H9 (cell line): ENCODE measurements at regions not wholly inside any gene's neighbourhood (a gene's known extent, or its start where the extent isn't known, plus 50 kb on each side); places are given as distances from the start of the nearest gene placed in this dataset.

Experiments used
- DNase-seq: peaks from one replicate; pipeline ENCODE4 v3.0.0-alpha.2; 2017
- H2AFZ ChIP-seq: one replicate; pipeline ENCODE4 v1.6.1; 2013; ENCODE audit warnings: mild to moderate bottlenecking, low read length, control low read depth, moderate library complexity
- H2AK5ac ChIP-seq: 2 replicates; pipeline ENCODE4 v1.6.1; 2013; ENCODE audit warnings: low read length, control low read depth, mixed read lengths; ENCODE audit not compliant: insufficient read length
- H2BK120ac ChIP-seq: one replicate; pipeline ENCODE4 v1.6.1; 2013; ENCODE audit warnings: low read depth, mild to moderate bottlenecking, low read length, control low read depth, inconsistent platforms; ENCODE audit not compliant: poor library complexity, severe bottlenecking
- H2BK12ac ChIP-seq: 2 replicates; pipeline ENCODE4 v1.6.1; 2013; ENCODE audit warnings: low read length, control low read depth, mixed read lengths, low read depth; ENCODE audit not compliant: insufficient read length
- H2BK15ac ChIP-seq: 2 replicates; pipeline ENCODE4 v1.6.1; 2013; ENCODE audit warnings: low read depth, low read length, control low read depth
- H2BK20ac ChIP-seq: one replicate; pipeline ENCODE4 v1.6.1; 2013; ENCODE audit warnings: low read depth, mild to moderate bottlenecking, low read length, control low read depth, inconsistent platforms; ENCODE audit not compliant: poor library complexity, severe bottlenecking
- H2BK5ac ChIP-seq: 2 replicates; pipeline ENCODE4 v1.6.1; 2013; ENCODE audit warnings: low read length, control low read depth, mixed read lengths; ENCODE audit not compliant: insufficient read length
- H3K14ac ChIP-seq: 2 replicates; pipeline ENCODE4 v1.6.1; 2013; ENCODE audit warnings: low read length, control low read depth; ENCODE audit not compliant: insufficient read depth
- H3K18ac ChIP-seq: 2 replicates; pipeline ENCODE4 v1.6.1; 2013; ENCODE audit warnings: low read depth, mild to moderate bottlenecking, mixed read lengths, low read length, control low read depth; ENCODE audit not compliant: insufficient read length
- H3K23ac ChIP-seq: 2 replicates; pipeline ENCODE4 v1.6.1; 2013; ENCODE audit warnings: low read length, control low read depth, mixed read lengths, low read depth; ENCODE audit not compliant: insufficient read length
- H3K23me2 ChIP-seq: 2 replicates; pipeline ENCODE4 v1.6.1; 2013; ENCODE audit warnings: low read depth, mild to moderate bottlenecking, mixed read lengths, low read length, control low read depth; ENCODE audit not compliant: insufficient read length, poor library complexity, severe bottlenecking
- H3K27ac ChIP-seq: 2 replicates; pipeline ENCODE4 v1.5.1; 2013; ENCODE audit warnings: low read length, control low read depth, mixed read lengths, low read depth; ENCODE audit not compliant: insufficient read length
- H3K27me3 ChIP-seq: 2 replicates; pipeline ENCODE4 v1.6.1; 2013; ENCODE audit warnings: low read length, control low read depth, inconsistent platforms; ENCODE audit not compliant: insufficient read depth
- H3K4ac ChIP-seq: 2 replicates; pipeline ENCODE4 v1.6.1; 2013; ENCODE audit warnings: low read depth, mild to moderate bottlenecking, control low read depth, inconsistent platforms, low read length, moderate library complexity
- H3K4me1 ChIP-seq: 2 replicates; pipeline ENCODE4 v1.6.1; 2013; ENCODE audit warnings: low read length, control low read depth, inconsistent platforms; ENCODE audit not compliant: insufficient read depth
- H3K4me2 ChIP-seq: 2 replicates; pipeline ENCODE4 v1.6.1; 2013; ENCODE audit warnings: low read length, control low read depth, mixed read lengths; ENCODE audit not compliant: insufficient read length, insufficient read depth
- H3K56ac ChIP-seq: 2 replicates; pipeline ENCODE4 v1.6.1; 2013; ENCODE audit warnings: low read depth, mild to moderate bottlenecking, mixed read lengths, low read length, control low read depth; ENCODE audit not compliant: insufficient read length
- H3K79me1 ChIP-seq: 2 replicates; pipeline ENCODE4 v1.6.1; 2013; ENCODE audit warnings: low read depth, mild to moderate bottlenecking, moderate library complexity, low read length, control low read depth, inconsistent platforms; ENCODE audit not compliant: insufficient read depth, poor library complexity, severe bottlenecking
- H3K79me2 ChIP-seq: 2 replicates; pipeline ENCODE4 v1.6.1; 2013; ENCODE audit warnings: low read length, control low read depth, inconsistent platforms; ENCODE audit not compliant: insufficient read depth
- H3K9ac ChIP-seq: 2 replicates; pipeline ENCODE4 v1.6.1; 2013; ENCODE audit warnings: low read length, control low read depth, mixed read lengths; ENCODE audit not compliant: insufficient read length; ENCODE audit errors: extremely low read depth
- H3K9me3 ChIP-seq: one replicate; pipeline ENCODE4 v1.6.1; 2013; ENCODE audit warnings: low read depth, low read length, inconsistent platforms; ENCODE audit not compliant: control insufficient read depth
- H3T11ph ChIP-seq: one replicate; pipeline ENCODE4 v1.6.1; 2013; ENCODE audit warnings: mild to moderate bottlenecking, low read length, control low read depth, inconsistent platforms
- H4K20me1 ChIP-seq: one replicate; pipeline ENCODE4 v1.6.1; 2013; ENCODE audit not compliant: control insufficient read depth, insufficient read length, insufficient read depth
- H4K5ac ChIP-seq: 2 replicates; pipeline ENCODE4 v1.6.1; 2013; ENCODE audit warnings: low read depth, mild to moderate bottlenecking, mixed read lengths, low read length, control low read depth; ENCODE audit not compliant: insufficient read length
- H4K8ac ChIP-seq: replicated peaks from 2 replicates; pipeline ENCODE4 v1.6.1; 2013; ENCODE audit warnings: low read length, control low read depth, mixed read lengths, low read depth; ENCODE audit not compliant: insufficient read length
- H4K91ac ChIP-seq: 2 replicates; pipeline ENCODE4 v1.6.1; 2013; ENCODE audit warnings: low read depth, mild to moderate bottlenecking, moderate library complexity, mixed read lengths, low read length, control low read depth; ENCODE audit not compliant: insufficient read length
- H3K27ac Mint-ChIP-seq, 3 experiments: 2 replicates in 2 of 3; 3 replicates in 1 of 3; pipeline ENCODE4 v1.8.0; 2020 to 2021; ENCODE audit warnings: mixed read lengths in 3 of 3, mild to moderate bottlenecking in 1 of 3, moderate library complexity in 1 of 3
- H3K27me3 Mint-ChIP-seq: 2 replicates; pipeline ENCODE4 v1.8.0; 2021; ENCODE audit warnings: low read depth, mild to moderate bottlenecking, moderate library complexity, mixed read lengths
- H3K36me3 Mint-ChIP-seq, 3 experiments: 2 replicates in 2 of 3; 3 replicates in 1 of 3; pipeline ENCODE4 v1.8.0; 2020 to 2021; ENCODE audit warnings: low read depth in 3 of 3, mixed read lengths in 3 of 3; ENCODE audit not compliant: insufficient read depth in 1 of 3
- H3K4me1 Mint-ChIP-seq, 2 experiments: 2 replicates each; pipeline ENCODE4 v1.8.0; 2020; ENCODE audit warnings: mixed read lengths in 2 of 2
- H3K4me3 Mint-ChIP-seq, 2 experiments: 2 replicates in 1 of 2; 3 replicates in 1 of 2; pipeline ENCODE4 v1.8.0; 2020 to 2021; ENCODE audit warnings: mild to moderate bottlenecking in 2 of 2, mixed read lengths in 2 of 2, moderate library complexity in 1 of 2
- H3K9me3 Mint-ChIP-seq, 2 experiments: 2 replicates in 1 of 2; 3 replicates in 1 of 2; pipeline ENCODE4 v1.8.0; 2020; ENCODE audit warnings: mild to moderate bottlenecking in 2 of 2, mixed read lengths in 2 of 2, moderate library complexity in 1 of 2
- WGBS: extraction: QIAGEN DNeasy Blood & Tissue Kit; methylation state at CpG from one replicate; pipeline ENCODE4 v1.1.7; 2013; ENCODE audit warnings: missing lambda C conversion rate, low lambda C conversion rate, mixed read lengths; ENCODE audit not compliant: insufficient read length; ENCODE audit errors: extremely low coverage; 5-methylcytosine and 5-hydroxymethylcytosine counted together
- TF ChIP-seq, protein P1 (sequence below): fragments of 200-600 bp; sonication (generic); conservative IDR thresholded peaks from 3 replicates; pipeline ENCODE4 v1.8.0; 2021; ENCODE audit warnings: antibody characterized with exemption, mild to moderate bottlenecking

DNA sequence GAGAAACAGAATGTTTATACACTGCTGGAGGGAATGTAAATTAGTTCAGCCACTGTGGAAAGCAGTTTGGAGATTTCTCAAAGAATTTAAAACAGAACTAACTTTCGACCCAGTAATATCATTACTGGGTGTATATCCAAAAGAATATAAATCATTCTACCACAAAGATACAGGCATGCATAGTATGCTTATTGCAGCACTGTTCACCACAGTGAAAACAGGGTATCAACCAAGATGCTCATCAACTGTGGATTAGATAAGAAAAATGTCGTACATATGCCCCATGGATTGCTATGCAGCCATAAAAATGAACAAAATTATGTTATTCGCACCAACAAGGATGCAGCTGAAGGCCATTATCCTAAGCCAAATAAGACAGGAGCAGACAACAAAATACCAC lies 343.1 kb upstream of the KCND2 start:
- TF ChIP-seq, protein P1, sequence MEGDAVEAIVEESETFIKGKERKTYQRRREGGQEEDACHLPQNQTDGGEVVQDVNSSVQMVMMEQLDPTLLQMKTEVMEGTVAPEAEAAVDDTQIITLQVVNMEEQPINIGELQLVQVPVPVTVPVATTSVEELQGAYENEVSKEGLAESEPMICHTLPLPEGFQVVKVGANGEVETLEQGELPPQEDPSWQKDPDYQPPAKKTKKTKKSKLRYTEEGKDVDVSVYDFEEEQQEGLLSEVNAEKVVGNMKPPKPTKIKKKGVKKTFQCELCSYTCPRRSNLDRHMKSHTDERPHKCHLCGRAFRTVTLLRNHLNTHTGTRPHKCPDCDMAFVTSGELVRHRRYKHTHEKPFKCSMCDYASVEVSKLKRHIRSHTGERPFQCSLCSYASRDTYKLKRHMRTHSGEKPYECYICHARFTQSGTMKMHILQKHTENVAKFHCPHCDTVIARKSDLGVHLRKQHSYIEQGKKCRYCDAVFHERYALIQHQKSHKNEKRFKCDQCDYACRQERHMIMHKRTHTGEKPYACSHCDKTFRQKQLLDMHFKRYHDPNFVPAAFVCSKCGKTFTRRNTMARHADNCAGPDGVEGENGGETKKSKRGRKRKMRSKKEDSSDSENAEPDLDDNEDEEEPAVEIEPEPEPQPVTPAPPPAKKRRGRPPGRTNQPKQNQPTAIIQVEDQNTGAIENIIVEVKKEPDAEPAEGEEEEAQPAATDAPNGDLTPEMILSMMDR = no peak
- Histone ChIP-seq H3K4me1 (no peaks in the 10 kb centered on the region), H3K23me2 (no peaks in the 10 kb centered on the region), H3K79me1 (no peaks in the 10 kb centered on the region), H3K18ac (no peak overlapping the region), H3K4ac (no peak overlapping the region), H4K5ac (no peak overlapping the region), H3K23ac (no peak overlapping the region), H2AFZ (no peak overlapping the region), H3T11ph (no peak overlapping the region), H2BK15ac (no peak overlapping the region), H4K8ac (no peak overlapping the region), H2BK12ac (no peak overlapping the region), H3K9me3 (no peaks in the 10 kb centered on the region), H3K27me3 (no peaks in the 10 kb centered on the region), H4K20me1 (no peaks in the 10 kb centered on the region), H3K79me2 (no peaks in the 10 kb centered on the region), H3K14ac (no peak overlapping the region), H2BK20ac (no peak overlapping the region), H3K56ac (no peak overlapping the region), H2AK5ac (no peak overlapping the region), H3K27ac (no peak overlapping the region), H3K4me2 (no peak overlapping the region), H4K91ac (no peak overlapping the region), H3K9ac (no peak overlapping the region), H2BK5ac (no peak overlapping the region), H2BK120ac (no peak overlapping the region)
- H3K4me3 Mint-ChIP-seq = no peak overlapping the region
- no peaks in the 10 kb centered on the region for H3K27me3 Mint-ChIP-seq
- no CpG with 5 or more reads among the region's 3 CpGs for WGBS
- H3K4me1 Mint-ChIP-seq = peaks cover 2 to 4% of the 10 kb centered on the region in 2 experiments; a peak in 1 of 4 replicates
- H3K27ac Mint-ChIP-seq = no peak overlapping the region
- H3K36me3 Mint-ChIP-seq = no peaks in the 10 kb centered on the region; a peak in 2 of 7 replicates
- no peak for DNase-seq
- peaks cover 0 to 4% of the 10 kb centered on the region in 2 experiments; a peak in 1 of 5 replicates for H3K9me3 Mint-ChIP-seq
